Mesothelial cell of epicardium (in vitro differentiated cells): ENCODE measurements at regions not wholly inside any gene's neighbourhood (a gene's known extent, or its start where the extent isn't known, plus 50 kb on each side); places are given as distances from the start of the nearest gene placed in this dataset.

Experiments used
- DNase-seq, 2 experiments: peaks; one replicate each; pipeline ENCODE4 v3.0.0; 2021; ENCODE audit warnings: low spot score in 2 of 2; ENCODE audit not compliant: unreplicated experiment in 2 of 2
- H3K27ac Mint-ChIP-seq: 2 replicates; pipeline ENCODE4 v1.8.0; 2021; ENCODE audit warnings: mixed read lengths
- H3K27me3 Mint-ChIP-seq: 2 replicates; pipeline ENCODE4 v1.8.0; 2021; ENCODE audit warnings: low read depth, mixed read lengths
- H3K36me3 Mint-ChIP-seq: 2 replicates; pipeline ENCODE4 v1.8.0; 2021; ENCODE audit warnings: mixed read lengths
- H3K4me1 Mint-ChIP-seq: 2 replicates; pipeline ENCODE4 v1.8.0; 2021; ENCODE audit warnings: mixed read lengths
- H3K4me3 Mint-ChIP-seq: 2 replicates; pipeline ENCODE4 v1.8.0; 2021; ENCODE audit warnings: mild to moderate bottlenecking, moderate library complexity, mixed read lengths
- H3K9me3 Mint-ChIP-seq: 2 replicates; pipeline ENCODE4 v1.8.0; 2021; ENCODE audit warnings: mixed read lengths
- TF ChIP-seq, protein P1 (sequence below): fragments of 200-600 bp; sonication (generic); IDR thresholded peaks from one replicate; pipeline ENCODE4 v1.5.0; 2021; ENCODE audit warnings: antibody characterized with exemption; ENCODE audit not compliant: unreplicated experiment

DNA sequence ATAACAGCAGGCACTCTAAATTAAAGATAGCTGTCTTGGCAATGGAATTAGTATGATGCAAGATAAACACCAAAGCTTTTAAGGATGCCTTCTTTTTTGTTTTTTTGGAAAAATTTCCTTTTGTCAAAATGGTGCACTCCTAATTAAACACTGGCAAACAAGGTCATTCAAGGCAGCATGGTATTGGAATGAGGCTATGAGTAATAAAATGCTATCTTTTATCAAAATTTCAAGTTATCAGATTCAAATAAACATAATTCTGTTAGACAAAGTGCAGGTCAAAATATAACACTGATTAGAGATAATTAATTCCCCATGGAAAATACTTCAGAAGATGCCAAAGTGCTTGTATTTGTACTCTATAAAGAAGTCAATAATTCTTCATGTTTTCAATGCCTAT lies 514.1 kb downstream of the TENT5A start:
- Mint-ChIP-seq H3K4me1 (peaks cover 10% of the 10 kb centered on the region), H3K9me3 (no peaks in the 10 kb centered on the region), H3K36me3 (no peaks in the 10 kb centered on the region), H3K27me3 (no peaks in the 10 kb centered on the region), H3K4me3 (no peak overlapping the region), H3K27ac (no peak overlapping the region)
- DNase-seq: no peak
- TF ChIP-seq, protein P1, sequence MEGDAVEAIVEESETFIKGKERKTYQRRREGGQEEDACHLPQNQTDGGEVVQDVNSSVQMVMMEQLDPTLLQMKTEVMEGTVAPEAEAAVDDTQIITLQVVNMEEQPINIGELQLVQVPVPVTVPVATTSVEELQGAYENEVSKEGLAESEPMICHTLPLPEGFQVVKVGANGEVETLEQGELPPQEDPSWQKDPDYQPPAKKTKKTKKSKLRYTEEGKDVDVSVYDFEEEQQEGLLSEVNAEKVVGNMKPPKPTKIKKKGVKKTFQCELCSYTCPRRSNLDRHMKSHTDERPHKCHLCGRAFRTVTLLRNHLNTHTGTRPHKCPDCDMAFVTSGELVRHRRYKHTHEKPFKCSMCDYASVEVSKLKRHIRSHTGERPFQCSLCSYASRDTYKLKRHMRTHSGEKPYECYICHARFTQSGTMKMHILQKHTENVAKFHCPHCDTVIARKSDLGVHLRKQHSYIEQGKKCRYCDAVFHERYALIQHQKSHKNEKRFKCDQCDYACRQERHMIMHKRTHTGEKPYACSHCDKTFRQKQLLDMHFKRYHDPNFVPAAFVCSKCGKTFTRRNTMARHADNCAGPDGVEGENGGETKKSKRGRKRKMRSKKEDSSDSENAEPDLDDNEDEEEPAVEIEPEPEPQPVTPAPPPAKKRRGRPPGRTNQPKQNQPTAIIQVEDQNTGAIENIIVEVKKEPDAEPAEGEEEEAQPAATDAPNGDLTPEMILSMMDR: no peak

DNA sequence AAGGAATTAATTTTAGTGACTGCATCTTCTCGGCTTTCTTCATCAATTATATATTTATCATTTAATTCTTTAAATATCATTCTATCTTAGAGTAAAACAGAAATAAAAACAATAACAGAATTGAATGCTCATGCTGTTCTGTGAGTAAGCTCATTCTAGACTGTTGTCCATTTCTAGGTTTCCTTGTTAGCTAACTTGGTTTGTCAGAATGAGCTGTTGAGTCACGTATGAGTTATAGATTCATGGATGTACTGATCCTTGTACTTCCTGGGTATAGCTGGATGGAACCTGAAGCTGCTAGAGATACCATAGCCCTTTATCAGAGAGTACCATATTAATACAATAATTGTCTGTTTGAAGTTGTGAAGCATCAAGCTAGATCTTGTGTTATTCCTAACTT lies 515.3 kb downstream of the TENT5A start:
- no peak overlapping the region for H3K27ac Mint-ChIP-seq

DNA sequence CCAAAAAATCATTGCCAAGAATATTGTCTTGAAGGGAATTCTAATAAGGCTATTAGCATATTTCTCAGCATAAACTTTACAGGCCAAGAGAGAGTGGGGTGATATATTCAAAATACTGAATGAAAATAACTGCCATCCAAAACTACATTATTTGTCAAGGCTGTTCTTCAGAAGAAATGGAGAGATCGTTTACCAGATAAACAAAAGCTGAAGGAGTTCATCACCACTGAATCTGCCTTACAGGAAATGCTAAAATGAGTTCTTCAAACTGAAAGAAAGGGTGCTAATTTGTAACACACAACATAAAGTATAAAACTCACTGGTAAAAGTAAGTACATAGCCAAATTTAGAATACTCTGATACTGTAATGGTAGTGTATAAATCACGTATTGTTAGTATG lies 517.0 kb downstream of the TENT5A start:
- Mint-ChIP-seq H3K27ac (no peak overlapping the region), H3K4me3 (no peak overlapping the region), H3K4me1 (peaks cover under 1% of the 10 kb centered on the region), H3K36me3 (no peaks in the 10 kb centered on the region), H3K27me3 (peaks cover 7% of the 10 kb centered on the region), H3K9me3 (no peaks in the 10 kb centered on the region)
- TF ChIP-seq, protein P1: no peak
- no peak for DNase-seq

More for the DNA sequence above, 515.3 kb downstream of the TENT5A start:
- Mint-ChIP-seq H3K27me3 (no peaks in the 10 kb centered on the region), H3K9me3 (no peaks in the 10 kb centered on the region), H3K4me3 (no peak overlapping the region), H3K36me3 (no peaks in the 10 kb centered on the region), H3K4me1 (peaks cover 10% of the 10 kb centered on the region)
- TF ChIP-seq, protein P1: no peak
- DNase-seq: no peak

DNA sequence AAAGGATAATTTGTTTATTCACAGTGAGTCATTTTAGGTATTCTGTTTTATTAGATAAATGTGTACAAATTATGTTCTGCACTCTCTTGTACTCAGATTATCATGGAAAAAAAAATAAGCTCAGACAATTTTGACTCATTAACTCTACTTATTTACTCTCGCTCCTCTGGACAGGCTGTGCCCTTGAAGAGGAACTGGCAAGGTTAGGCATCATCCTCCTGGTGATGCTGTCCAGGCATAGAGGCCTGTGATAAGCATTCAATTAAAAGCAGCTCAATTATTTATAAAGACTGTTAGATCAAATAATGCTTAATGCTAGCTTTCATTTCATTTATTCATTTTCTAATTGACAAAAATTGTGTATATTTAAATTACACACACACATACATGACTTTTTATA lies 518.5 kb downstream of the TENT5A start:
- Mint-ChIP-seq H3K27ac (no peak overlapping the region), H3K36me3 (no peaks in the 10 kb centered on the region), H3K4me3 (no peak overlapping the region), H3K9me3 (no peaks in the 10 kb centered on the region), H3K4me1 (no peaks in the 10 kb centered on the region), H3K27me3 (peaks cover 7% of the 10 kb centered on the region)
- no peak for DNase-seq
- TF ChIP-seq, protein P1: no peak

DNA sequence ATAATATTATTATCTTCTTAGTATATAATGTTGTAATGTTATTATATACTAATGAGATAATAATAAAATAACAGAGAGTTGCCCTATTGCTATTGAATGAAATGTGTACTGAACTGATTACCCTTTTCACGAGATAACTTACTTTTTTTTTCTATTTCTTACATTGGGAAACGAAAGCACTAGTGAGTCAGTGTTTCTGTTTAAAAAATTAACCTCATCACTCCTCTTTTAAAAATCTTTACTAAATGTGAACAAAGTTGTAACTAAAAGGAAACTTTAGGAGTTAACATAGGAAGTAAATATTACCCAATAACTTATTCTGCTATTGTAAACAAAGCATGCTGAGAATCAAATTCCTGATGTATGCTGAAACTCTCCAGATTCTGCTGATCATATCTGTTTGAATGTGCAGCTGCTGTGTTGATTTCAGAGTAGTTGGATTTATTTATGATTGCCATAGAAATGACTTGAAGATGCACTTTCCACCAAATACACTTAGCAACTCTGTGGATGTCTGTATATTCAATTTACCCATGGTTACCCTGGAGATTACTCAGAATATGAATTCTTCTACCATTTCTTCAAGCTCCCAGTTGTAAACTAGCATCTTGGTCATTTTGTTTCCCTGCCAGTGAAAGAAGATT lies 523.4 kb downstream of the TENT5A start:
- Mint-ChIP-seq H3K4me3 (no peak overlapping the region), H3K27ac (no peak overlapping the region), H3K36me3 (no peaks in the 10 kb centered on the region), H3K4me1 (no peaks in the 10 kb centered on the region), H3K9me3 (no peaks in the 10 kb centered on the region), H3K27me3 (peaks cover 7% of the 10 kb centered on the region)
- DNase-seq: no peak
- TF ChIP-seq, protein P1: no peak

DNA sequence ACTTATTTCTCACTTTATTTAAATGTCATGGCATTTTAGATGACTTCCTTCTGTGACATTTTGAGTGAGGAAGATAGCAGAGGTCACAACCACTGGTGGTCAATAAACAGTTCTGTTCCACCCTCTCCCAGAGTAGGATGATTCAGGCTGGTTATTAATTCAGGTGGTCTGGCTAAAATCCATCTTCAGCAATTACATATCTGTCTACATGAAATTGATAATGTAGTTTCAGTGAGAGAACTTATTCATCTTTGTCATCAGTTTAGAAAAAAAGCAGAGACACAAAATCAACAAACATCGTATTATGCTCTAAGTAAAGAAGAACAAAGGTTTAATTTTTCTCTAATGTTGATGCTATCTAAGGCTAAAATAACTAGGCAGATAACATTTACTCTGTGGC lies 525.5 kb downstream of the TENT5A start:
- peaks cover 7% of the 10 kb centered on the region for H3K27me3 Mint-ChIP-seq
- no peaks in the 10 kb centered on the region for H3K9me3 Mint-ChIP-seq
- no peaks in the 10 kb centered on the region for H3K36me3 Mint-ChIP-seq
- DNase-seq: no peak
- no peak overlapping the region for H3K4me3 Mint-ChIP-seq
- TF ChIP-seq, protein P1: no peak
- no peaks in the 10 kb centered on the region for H3K4me1 Mint-ChIP-seq
- no peak overlapping the region for H3K27ac Mint-ChIP-seq
